AG09309 (cell line): ENCODE measurements at regions not wholly inside any gene's neighbourhood (a gene's known extent, or its start where the extent isn't known, plus 50 kb on each side); places are given as distances from the start of the nearest gene placed in this dataset.

Experiments used
- DNase-seq: peaks from one replicate; pipeline ENCODE4 v3.0.0-alpha.2; 2010; ENCODE audit warnings: low read depth
- H3K4me3 ChIP-seq: 2 replicates; pipeline ENCODE4 v1.5.1; 2011; ENCODE audit warnings: mild to moderate bottlenecking, low read depth, low read length, moderate library complexity; ENCODE audit not compliant: control insufficient read depth
- TF ChIP-seq, protein P1 (sequence below): IDR thresholded peaks from 2 replicates; pipeline ENCODE4 v1.5.1; 2011; ENCODE audit warnings: mild to moderate bottlenecking, low read depth, low read length, inconsistent platforms; ENCODE audit not compliant: insufficient read depth, control insufficient read depth; ENCODE audit errors: missing control alignments

DNA sequence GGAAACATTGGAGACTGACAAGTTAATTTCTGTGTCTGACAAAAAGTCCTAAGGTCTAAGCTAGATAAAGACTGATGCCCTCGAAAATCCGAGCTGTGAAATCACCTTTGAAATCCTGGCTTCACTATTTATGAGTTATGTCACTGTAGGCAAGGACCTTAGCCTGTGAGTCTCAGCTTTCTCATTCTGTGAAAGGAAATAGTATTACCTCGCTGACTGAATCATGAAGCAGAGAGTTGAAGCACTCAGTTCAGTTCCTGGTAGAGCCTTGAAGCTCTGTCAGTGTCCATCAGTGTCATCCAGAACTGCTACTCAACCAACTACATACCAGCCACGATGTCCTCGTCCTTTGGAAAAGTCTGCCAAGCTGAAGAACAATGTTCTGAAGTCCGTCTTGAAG is 1025.6 kb upstream of the GYPC start:
- DNase-seq = no peak
- TF ChIP-seq, protein P1, sequence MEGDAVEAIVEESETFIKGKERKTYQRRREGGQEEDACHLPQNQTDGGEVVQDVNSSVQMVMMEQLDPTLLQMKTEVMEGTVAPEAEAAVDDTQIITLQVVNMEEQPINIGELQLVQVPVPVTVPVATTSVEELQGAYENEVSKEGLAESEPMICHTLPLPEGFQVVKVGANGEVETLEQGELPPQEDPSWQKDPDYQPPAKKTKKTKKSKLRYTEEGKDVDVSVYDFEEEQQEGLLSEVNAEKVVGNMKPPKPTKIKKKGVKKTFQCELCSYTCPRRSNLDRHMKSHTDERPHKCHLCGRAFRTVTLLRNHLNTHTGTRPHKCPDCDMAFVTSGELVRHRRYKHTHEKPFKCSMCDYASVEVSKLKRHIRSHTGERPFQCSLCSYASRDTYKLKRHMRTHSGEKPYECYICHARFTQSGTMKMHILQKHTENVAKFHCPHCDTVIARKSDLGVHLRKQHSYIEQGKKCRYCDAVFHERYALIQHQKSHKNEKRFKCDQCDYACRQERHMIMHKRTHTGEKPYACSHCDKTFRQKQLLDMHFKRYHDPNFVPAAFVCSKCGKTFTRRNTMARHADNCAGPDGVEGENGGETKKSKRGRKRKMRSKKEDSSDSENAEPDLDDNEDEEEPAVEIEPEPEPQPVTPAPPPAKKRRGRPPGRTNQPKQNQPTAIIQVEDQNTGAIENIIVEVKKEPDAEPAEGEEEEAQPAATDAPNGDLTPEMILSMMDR = no peak
- H3K4me3 ChIP-seq = no peak overlapping the region

DNA sequence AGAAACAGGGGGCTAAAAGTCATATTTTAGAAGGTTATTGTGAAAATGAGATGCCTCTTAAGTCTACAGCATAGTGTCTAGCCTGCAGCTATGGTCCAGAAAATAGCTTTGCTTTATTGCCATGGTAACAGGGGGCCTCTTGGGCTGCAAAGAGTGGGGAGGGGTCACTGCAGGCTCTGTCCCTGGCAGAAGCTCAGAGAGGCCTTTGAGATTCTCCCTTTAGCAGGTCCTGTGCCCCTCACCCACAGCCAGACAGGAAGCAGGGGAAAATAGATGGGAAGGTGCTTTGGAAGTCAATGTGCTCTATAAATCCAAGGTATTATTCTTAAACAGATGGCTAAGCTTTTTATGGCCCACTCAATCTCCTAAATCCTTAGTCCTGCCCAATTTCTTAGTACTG is 1021.3 kb upstream of the GYPC start:
- H3K4me3 ChIP-seq = no peak overlapping the region
- DNase-seq = no peak
- TF ChIP-seq, protein P1 = no peak

DNA sequence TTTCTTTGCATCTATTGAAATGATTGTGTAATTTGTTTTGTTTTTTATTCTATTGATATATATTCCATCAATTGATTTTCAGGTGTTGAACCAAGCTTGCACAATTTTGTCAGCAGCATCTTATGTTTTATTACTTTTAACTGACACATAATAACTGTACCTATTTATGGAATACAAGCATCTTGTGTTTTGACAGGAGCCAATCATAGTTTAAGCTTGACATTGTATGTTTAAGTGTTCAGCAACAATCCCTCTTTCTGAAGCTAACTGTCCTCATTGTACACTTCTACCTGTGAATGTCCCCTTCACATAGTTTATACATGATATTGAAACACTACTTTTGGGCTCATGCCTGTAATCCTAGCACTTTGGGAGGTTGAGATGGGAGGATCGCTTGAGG is 1017.6 kb upstream of the GYPC start:
- no peak for DNase-seq
- no peak overlapping the region for H3K4me3 ChIP-seq
- TF ChIP-seq, protein P1 = no peak

DNA sequence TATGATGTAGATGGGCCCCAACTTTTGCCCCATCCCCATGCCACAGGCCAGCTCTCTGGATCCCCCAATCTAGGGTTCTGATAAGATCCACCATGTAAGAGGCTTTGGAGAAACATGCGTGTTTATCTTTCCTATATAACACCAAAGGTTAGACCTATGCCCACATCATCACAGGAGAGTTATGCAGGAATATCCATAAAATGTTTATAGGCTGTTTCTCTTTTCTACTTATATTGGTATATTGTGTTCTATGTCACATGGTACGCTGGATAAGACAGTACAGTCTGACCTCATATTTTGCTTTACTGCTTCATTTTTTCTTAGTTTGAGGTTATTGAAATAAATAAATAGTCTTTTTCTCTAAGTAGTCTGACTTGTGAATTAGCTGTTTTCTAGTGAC is 1013.9 kb upstream of the GYPC start:
- no peak overlapping the region for H3K4me3 ChIP-seq
- DNase-seq = no peak

DNA sequence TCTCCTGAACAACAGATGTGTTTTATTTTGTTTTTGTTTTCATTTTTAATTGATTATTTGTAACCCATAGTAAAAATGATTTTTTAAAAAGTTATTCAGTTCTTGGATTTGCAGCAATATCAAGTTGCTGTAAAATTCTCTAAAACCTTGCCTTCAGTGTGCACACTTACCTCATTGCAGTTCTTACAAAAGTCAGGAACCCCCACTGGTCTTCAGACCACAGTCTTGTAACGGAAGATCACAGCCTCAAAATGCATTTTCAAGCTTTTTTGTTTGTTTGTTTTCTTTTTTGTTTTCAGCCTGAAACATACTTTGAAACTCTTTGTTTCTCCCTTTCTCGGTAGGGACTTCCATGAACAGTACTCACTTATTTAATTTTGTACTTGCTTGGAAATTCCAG is 1012.8 kb upstream of the GYPC start:
- DNase-seq = no peak
- TF ChIP-seq, protein P1 = no peak
- H3K4me3 ChIP-seq = no peak overlapping the region

More for the DNA sequence above, 1013.9 kb upstream of the GYPC start:
- TF ChIP-seq, protein P1 = no peak

DNA sequence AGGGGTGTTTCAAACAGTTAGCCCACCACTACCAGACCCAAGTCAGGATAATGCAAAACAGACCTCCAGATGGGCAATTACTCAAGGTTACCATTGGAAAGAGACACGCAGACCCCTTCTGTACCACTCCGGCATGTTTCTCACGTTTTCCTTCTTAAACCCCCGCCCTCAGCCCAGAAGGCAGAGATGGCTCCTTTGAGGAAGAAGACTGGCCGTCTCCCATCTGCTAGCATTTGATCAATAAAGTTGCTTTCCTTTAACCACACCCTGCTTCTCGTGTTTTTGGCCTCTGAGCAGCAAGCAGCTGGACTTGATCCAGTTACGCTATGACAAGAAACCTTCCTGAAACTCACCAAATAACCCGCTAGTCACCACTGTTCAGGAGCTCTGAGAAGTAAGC is 1012.4 kb upstream of the GYPC start:
- TF ChIP-seq, protein P1 = no peak

DNA sequence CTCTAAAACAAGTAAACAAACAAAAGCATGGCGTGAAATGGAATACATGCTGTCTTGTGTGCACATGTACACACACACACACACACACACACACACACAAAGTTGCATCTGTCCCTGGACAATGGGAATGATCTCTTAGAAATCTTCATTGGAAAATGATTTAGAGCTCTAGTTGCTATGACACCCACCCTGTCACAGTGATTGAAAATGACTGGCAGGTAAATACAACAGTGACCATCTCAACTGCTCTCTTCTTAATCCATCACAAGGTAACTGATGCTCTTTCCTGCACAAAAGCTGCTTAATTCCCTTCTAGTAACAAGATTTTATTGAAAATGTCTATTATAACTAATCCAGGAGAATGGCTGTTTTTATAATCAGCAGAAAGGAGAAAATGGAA is 1011.7 kb upstream of the GYPC start:
- no peak for DNase-seq
- no peak overlapping the region for H3K4me3 ChIP-seq
- TF ChIP-seq, protein P1 = no peak

More for the DNA sequence above, 1012.4 kb upstream of the GYPC start:
- no peak overlapping the region for H3K4me3 ChIP-seq
- no peak for DNase-seq
